DND-41 (cell line): ENCODE measurements at regions not wholly inside any gene's neighbourhood (a gene's known extent, or its start where the extent isn't known, plus 50 kb on each side); places are given as distances from the start of the nearest gene placed in this dataset.

Source experiments
- EZH2 ChIP-seq: IDR thresholded peaks from 3 replicates; pipeline ENCODE4 v1.6.1; 2012; ENCODE audit warnings: borderline replicate concordance, low read depth, mild to moderate bottlenecking, moderate library complexity, low read length, inconsistent platforms; ENCODE audit not compliant: severe bottlenecking
- TF ChIP-seq, protein P1 (sequence below): IDR thresholded peaks from 2 replicates; pipeline ENCODE4 v1.5.1; 2012; ENCODE audit warnings: borderline replicate concordance, low read length, moderate library complexity, mild to moderate bottlenecking; ENCODE audit not compliant: poor library complexity, severe bottlenecking; ENCODE audit errors: extremely low read depth

GRCh38 chr2:134109246-134109645, 144.6 kb upstream of the MGAT5 start:
- TF ChIP-seq, protein P1, sequence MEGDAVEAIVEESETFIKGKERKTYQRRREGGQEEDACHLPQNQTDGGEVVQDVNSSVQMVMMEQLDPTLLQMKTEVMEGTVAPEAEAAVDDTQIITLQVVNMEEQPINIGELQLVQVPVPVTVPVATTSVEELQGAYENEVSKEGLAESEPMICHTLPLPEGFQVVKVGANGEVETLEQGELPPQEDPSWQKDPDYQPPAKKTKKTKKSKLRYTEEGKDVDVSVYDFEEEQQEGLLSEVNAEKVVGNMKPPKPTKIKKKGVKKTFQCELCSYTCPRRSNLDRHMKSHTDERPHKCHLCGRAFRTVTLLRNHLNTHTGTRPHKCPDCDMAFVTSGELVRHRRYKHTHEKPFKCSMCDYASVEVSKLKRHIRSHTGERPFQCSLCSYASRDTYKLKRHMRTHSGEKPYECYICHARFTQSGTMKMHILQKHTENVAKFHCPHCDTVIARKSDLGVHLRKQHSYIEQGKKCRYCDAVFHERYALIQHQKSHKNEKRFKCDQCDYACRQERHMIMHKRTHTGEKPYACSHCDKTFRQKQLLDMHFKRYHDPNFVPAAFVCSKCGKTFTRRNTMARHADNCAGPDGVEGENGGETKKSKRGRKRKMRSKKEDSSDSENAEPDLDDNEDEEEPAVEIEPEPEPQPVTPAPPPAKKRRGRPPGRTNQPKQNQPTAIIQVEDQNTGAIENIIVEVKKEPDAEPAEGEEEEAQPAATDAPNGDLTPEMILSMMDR: no peak
- no peak for TF ChIP-seq EZH2
